IPS-20b (cell line): ENCODE measurements at regions not wholly inside any gene's neighbourhood (a gene's known extent, or its start where the extent isn't known, plus 50 kb on each side); places are given as distances from the start of the nearest gene placed in this dataset.

Experiments used
- H3K27ac ChIP-seq: one replicate; pipeline ENCODE4 v1.5.1; 2013; ENCODE audit warnings: low read length
- H3K27me3 ChIP-seq: 2 replicates; pipeline ENCODE4 v1.6.1; 2013; ENCODE audit warnings: mild to moderate bottlenecking, low read length, inconsistent platforms; ENCODE audit not compliant: insufficient read depth
- H3K36me3 ChIP-seq: 2 replicates; pipeline ENCODE4 v1.6.1; 2013; ENCODE audit warnings: low read depth, mild to moderate bottlenecking, inconsistent platforms, low read length, moderate library complexity; ENCODE audit not compliant: insufficient read depth
- H3K4me1 ChIP-seq: 2 replicates; pipeline ENCODE4 v1.6.1; 2013; ENCODE audit warnings: mild to moderate bottlenecking, control low read depth, inconsistent platforms, low read length, moderate library complexity; ENCODE audit not compliant: insufficient read depth
- H3K4me3 ChIP-seq: 2 replicates; pipeline ENCODE4 v1.5.1; 2013; ENCODE audit warnings: mild to moderate bottlenecking, low read length, inconsistent platforms
- H3K9ac ChIP-seq: 2 replicates; pipeline ENCODE4 v1.6.1; 2013; ENCODE audit warnings: low read depth, mild to moderate bottlenecking, inconsistent platforms, low read length, moderate library complexity
- H3K9me3 ChIP-seq: 2 replicates; pipeline ENCODE4 v1.6.1; 2013; ENCODE audit warnings: mild to moderate bottlenecking, low read depth, low read length, inconsistent platforms; ENCODE audit not compliant: insufficient read depth

GRCh38 chr7:109956916-109957315 is 1134.0 kb upstream of the LRRN3 start:
- Histone ChIP-seq H3K4me1 (peaks cover 4% of the 10 kb centered on the region; the same call in 1 of the 2 replicates), H3K9me3 (no peaks in the 10 kb centered on the region; the same call in 1 of the 2 replicates), H3K27me3 (no peaks in the 10 kb centered on the region), H3K36me3 (no peaks in the 10 kb centered on the region), H3K9ac (no peak overlapping the region), H3K27ac (no peak overlapping the region), H3K4me3 (no peak overlapping the region)

GRCh38 chr7:109963741-109964140 is 1127.2 kb upstream of the LRRN3 start:
- Histone ChIP-seq H3K9ac (no peak overlapping the region), H3K27ac (no peak overlapping the region), H3K36me3 (no peaks in the 10 kb centered on the region)

GRCh38 chr7:109964780-109965179 is 1126.1 kb upstream of the LRRN3 start:
- Histone ChIP-seq H3K36me3 (no peaks in the 10 kb centered on the region), H3K9me3 (no peaks in the 10 kb centered on the region; the same call in 1 of the 2 replicates), H3K4me1 (no peaks in the 10 kb centered on the region), H3K27ac (no peak overlapping the region), H3K27me3 (no peaks in the 10 kb centered on the region), H3K4me3 (no peak overlapping the region), H3K9ac (no peak overlapping the region)

More at GRCh38 chr7:109963741-109964140, 1127.2 kb upstream of the LRRN3 start:
- H3K4me1 ChIP-seq = no peaks in the 10 kb centered on the region
- H3K27me3 ChIP-seq = no peaks in the 10 kb centered on the region
- H3K9me3 ChIP-seq = no peaks in the 10 kb centered on the region; the same call in 1 of the 2 replicates
- no peak overlapping the region for H3K4me3 ChIP-seq

GRCh38 chr7:109967406-109967805 is 1123.5 kb upstream of the LRRN3 start:
- 0 out of 2 replicates have a peak, but pooled peaks cover 2% of the 10 kb centered on the region for H3K9me3 ChIP-seq
- no peak overlapping the region for H3K27ac ChIP-seq
- H3K4me3 ChIP-seq = no peak overlapping the region
- H3K36me3 ChIP-seq = no peaks in the 10 kb centered on the region
- no peaks in the 10 kb centered on the region for H3K4me1 ChIP-seq
- H3K27me3 ChIP-seq = no peaks in the 10 kb centered on the region
- no peak overlapping the region for H3K9ac ChIP-seq

- Histone ChIP-seq H3K9ac (no peak overlapping the region), H3K9me3 (peaks cover 7% of the 10 kb centered on the region), H3K27ac (no peak overlapping the region), H3K4me1 (no peaks in the 10 kb centered on the region), H3K36me3 (0 out of 2 replicates have a peak, but pooled peaks cover 5% of the 10 kb centered on the region), H3K27me3 (no peaks in the 10 kb centered on the region), H3K4me3 (no peak overlapping the region)
Measured at GRCh38 chr7:109983618-109984017, 1107.3 kb upstream of the LRRN3 start.

GRCh38 chr7:109984729-109985128 is 1106.2 kb upstream of the LRRN3 start:
- H3K9me3 ChIP-seq = peaks cover 7% of the 10 kb centered on the region
- no peaks in the 10 kb centered on the region for H3K27me3 ChIP-seq

GRCh38 chr7:109986701-109987100 is 1104.2 kb upstream of the LRRN3 start:
- H3K36me3 ChIP-seq = 0 out of 2 replicates have a peak, but pooled peaks cover 5% of the 10 kb centered on the region
- H3K9me3 ChIP-seq = peaks cover 7% of the 10 kb centered on the region
- no peaks in the 10 kb centered on the region for H3K27me3 ChIP-seq
- no peak overlapping the region for H3K27ac ChIP-seq
- H3K4me1 ChIP-seq = no peaks in the 10 kb centered on the region
- no peak overlapping the region for H3K4me3 ChIP-seq
- H3K9ac ChIP-seq = no peak overlapping the region

More at GRCh38 chr7:109984729-109985128, 1106.2 kb upstream of the LRRN3 start:
- Histone ChIP-seq H3K4me1 (no peaks in the 10 kb centered on the region), H3K9ac (no peak overlapping the region), H3K4me3 (no peak overlapping the region), H3K27ac (no peak overlapping the region), H3K36me3 (0 out of 2 replicates have a peak, but pooled peaks cover 5% of the 10 kb centered on the region)

GRCh38 chr7:109996411-109996810 is 1094.5 kb upstream of the LRRN3 start:
- H3K27ac ChIP-seq = no peak overlapping the region
- H3K9me3 ChIP-seq = no peaks in the 10 kb centered on the region
- H3K9ac ChIP-seq = no peak overlapping the region
- no peaks in the 10 kb centered on the region for H3K36me3 ChIP-seq
- no peaks in the 10 kb centered on the region for H3K27me3 ChIP-seq
- no peaks in the 10 kb centered on the region for H3K4me1 ChIP-seq
- no peak overlapping the region for H3K4me3 ChIP-seq

- Histone ChIP-seq H3K4me3 (no peak overlapping the region), H3K27ac (no peak overlapping the region), H3K9ac (no peak overlapping the region), H3K27me3 (no peaks in the 10 kb centered on the region), H3K36me3 (no peaks in the 10 kb centered on the region), H3K4me1 (no peaks in the 10 kb centered on the region), H3K9me3 (no peaks in the 10 kb centered on the region)
Measured at GRCh38 chr7:109996927-109997326, 1094.0 kb upstream of the LRRN3 start.

- no peak overlapping the region for H3K27ac ChIP-seq
- H3K27me3 ChIP-seq = no peaks in the 10 kb centered on the region
- H3K9me3 ChIP-seq = no peaks in the 10 kb centered on the region
- H3K9ac ChIP-seq = no peak overlapping the region
- no peaks in the 10 kb centered on the region for H3K36me3 ChIP-seq
- no peaks in the 10 kb centered on the region for H3K4me1 ChIP-seq
- H3K4me3 ChIP-seq = no peak overlapping the region
Measured at GRCh38 chr7:109997837-109998236, 1093.1 kb upstream of the LRRN3 start.

- Histone ChIP-seq H3K9me3 (no peaks in the 10 kb centered on the region), H3K4me3 (no peak overlapping the region), H3K27me3 (no peaks in the 10 kb centered on the region), H3K36me3 (no peaks in the 10 kb centered on the region), H3K27ac (no peak overlapping the region), H3K9ac (no peak overlapping the region), H3K4me1 (no peaks in the 10 kb centered on the region)
Measured at GRCh38 chr7:110001254-110001938, 1089.5 kb upstream of the LRRN3 start.

- no peak overlapping the region for H3K27ac ChIP-seq
- no peak overlapping the region for H3K4me3 ChIP-seq
- H3K36me3 ChIP-seq = no peaks in the 10 kb centered on the region
- no peaks in the 10 kb centered on the region for H3K27me3 ChIP-seq
- H3K4me1 ChIP-seq = no peaks in the 10 kb centered on the region
- H3K9me3 ChIP-seq = no peaks in the 10 kb centered on the region
- no peak overlapping the region for H3K9ac ChIP-seq
Measured at GRCh38 chr7:110003827-110004226, 1087.1 kb upstream of the LRRN3 start.
